ENCODE measurements at regions not wholly inside any gene's neighbourhood (a gene's known extent, or its start where the extent isn't known, plus 50 kb on each side); places are given as distances from the start of the nearest gene placed in this dataset.

DNA sequence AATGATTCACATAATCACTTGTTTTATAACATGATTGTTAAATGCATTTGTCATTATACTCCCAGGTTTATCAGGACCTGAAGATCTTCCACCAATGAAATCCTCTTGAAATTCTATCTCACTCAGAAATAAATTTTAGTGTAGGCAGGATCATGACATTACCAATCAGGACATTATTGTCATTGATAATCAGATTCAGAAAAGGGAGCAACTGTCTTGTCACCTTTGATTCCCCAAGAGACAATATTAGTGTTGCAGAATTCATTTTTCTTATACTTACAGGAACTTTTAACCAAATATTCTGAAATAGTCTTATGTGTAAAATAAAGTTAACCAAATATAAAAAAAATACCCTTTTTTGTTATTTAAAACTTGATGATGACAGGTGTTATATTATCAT is 1892.5 kb upstream of the ADGRL3 start:
- no peak for TF ChIP-seq EZH2phosphoT487 (IDR thresholded peaks at IDR 0.05; ENCODE audit: insufficient read depth, low read depth)
- TF ChIP-seq EZH2 (IDR thresholded peaks at IDR 0.05; ENCODE audit: insufficient read depth, poor library complexity, severe bottlenecking), result no peak

Measured in GM23248 (cell line).